ENCODE measurements at regions not wholly inside any gene's neighbourhood (a gene's known extent, or its start where the extent isn't known, plus 50 kb on each side); places are given as distances from the start of the nearest gene placed in this dataset.

GRCh38 chr6:4670824-4671409 lies 105.3 kb upstream of the CDYL start:
- DNase-seq (ENCODE audit: extremely low spot score, unreplicated experiment) = peak; percentile 17
- no peaks in the 10 kb centered on the region for H3K36me3 Mint-ChIP-seq (ENCODE audit: unreplicated experiment)
- H3K27me3 Mint-ChIP-seq (ENCODE audit: unreplicated experiment) = no peaks in the 10 kb centered on the region
- no peak for TF ChIP-seq CTCF (IDR thresholded peaks at IDR 0.05)
- H3K4me3 Mint-ChIP-seq (ENCODE audit: unreplicated experiment) = no peak overlapping the region
- H3K4me1 Mint-ChIP-seq (ENCODE audit: unreplicated experiment) = peaks cover 14% of the 10 kb centered on the region
- no peaks in the 10 kb centered on the region for H3K9me3 Mint-ChIP-seq (ENCODE audit: unreplicated experiment)
- H3K27ac Mint-ChIP-seq (ENCODE audit: unreplicated experiment) = no peak overlapping the region

- no peak overlapping the region for H3K27ac Mint-ChIP-seq (ENCODE audit: unreplicated experiment)
- no peaks in the 10 kb centered on the region for H3K27me3 Mint-ChIP-seq (ENCODE audit: unreplicated experiment)
- DNase-seq (ENCODE audit: extremely low spot score, unreplicated experiment) = peak; percentile 23
- no peak for TF ChIP-seq CTCF (IDR thresholded peaks at IDR 0.05)
- H3K4me1 Mint-ChIP-seq (ENCODE audit: unreplicated experiment) = peaks cover 14% of the 10 kb centered on the region
- H3K4me3 Mint-ChIP-seq (ENCODE audit: unreplicated experiment) = no peak overlapping the region
- H3K36me3 Mint-ChIP-seq (ENCODE audit: unreplicated experiment) = no peaks in the 10 kb centered on the region
- H3K9me3 Mint-ChIP-seq (ENCODE audit: unreplicated experiment) = no peaks in the 10 kb centered on the region
Observed at GRCh38 chr6:4670290-4670689, 105.9 kb upstream of the CDYL start.

DNA sequence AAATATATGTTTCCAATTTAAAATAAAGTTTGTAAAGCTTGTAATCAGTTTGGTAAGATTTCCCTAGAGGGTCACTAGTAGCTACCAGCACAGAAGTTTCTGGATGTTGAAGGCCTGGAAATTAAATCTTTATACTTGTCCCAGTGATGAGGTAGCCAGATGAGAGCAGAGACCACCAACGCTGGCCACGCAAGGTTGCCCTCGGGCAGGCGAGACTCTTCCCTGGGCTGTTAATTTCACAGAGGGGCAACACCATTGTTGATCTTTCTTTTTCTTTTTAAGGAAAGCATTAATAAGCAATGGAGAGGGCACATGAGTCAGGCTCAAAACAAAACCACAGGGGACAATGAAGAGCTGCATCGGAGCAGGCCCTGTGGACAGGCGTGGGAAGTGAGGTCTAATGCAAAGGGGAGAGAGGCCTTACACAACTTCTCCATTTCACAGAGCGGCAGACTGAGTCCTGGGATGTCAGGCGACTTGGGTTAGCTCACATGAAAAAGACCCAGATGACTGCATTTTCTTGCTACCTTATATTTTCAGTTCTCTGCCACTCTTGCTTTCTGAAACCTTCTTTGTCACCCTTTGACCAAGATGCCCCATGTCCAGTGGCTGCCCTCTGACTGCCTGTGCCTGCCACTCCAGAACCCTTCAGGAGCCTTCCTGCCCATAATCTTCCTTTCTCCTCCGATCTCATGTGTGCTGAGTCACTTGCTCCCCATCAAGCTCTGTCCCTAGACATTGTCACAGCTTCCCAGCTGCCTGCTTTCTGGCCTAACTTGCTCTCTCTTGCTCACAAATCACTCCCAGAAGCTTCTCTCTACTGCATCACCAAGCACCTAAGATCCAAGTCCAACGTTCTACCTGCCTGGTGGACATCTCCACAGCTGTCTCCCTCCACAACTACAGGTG lies 107.7 kb upstream of the CDYL start:
- no peak overlapping the region for H3K27ac Mint-ChIP-seq (ENCODE audit: unreplicated experiment)
- H3K4me3 Mint-ChIP-seq (ENCODE audit: unreplicated experiment) = no peak overlapping the region
- H3K9me3 Mint-ChIP-seq (ENCODE audit: unreplicated experiment) = no peaks in the 10 kb centered on the region
- no peaks in the 10 kb centered on the region for H3K27me3 Mint-ChIP-seq (ENCODE audit: unreplicated experiment)
- H3K4me1 Mint-ChIP-seq (ENCODE audit: unreplicated experiment) = peaks cover 14% of the 10 kb centered on the region
- TF ChIP-seq CTCF (IDR thresholded peaks at IDR 0.05) = no peak
- DNase-seq (ENCODE audit: extremely low spot score, unreplicated experiment) = peak; percentile 60
- no peaks in the 10 kb centered on the region for H3K36me3 Mint-ChIP-seq (ENCODE audit: unreplicated experiment)

GRCh38 chr6:4667591-4667990 lies 108.6 kb upstream of the CDYL start:
- H3K27ac Mint-ChIP-seq (ENCODE audit: unreplicated experiment) = no peak overlapping the region
- DNase-seq (ENCODE audit: extremely low spot score, unreplicated experiment) = peak; percentile 19
- no peak overlapping the region for H3K4me3 Mint-ChIP-seq (ENCODE audit: unreplicated experiment)
- no peak for TF ChIP-seq CTCF (IDR thresholded peaks at IDR 0.05)
- no peaks in the 10 kb centered on the region for H3K27me3 Mint-ChIP-seq (ENCODE audit: unreplicated experiment)
- H3K4me1 Mint-ChIP-seq (ENCODE audit: unreplicated experiment) = peaks cover 9% of the 10 kb centered on the region
- no peaks in the 10 kb centered on the region for H3K36me3 Mint-ChIP-seq (ENCODE audit: unreplicated experiment)
- no peaks in the 10 kb centered on the region for H3K9me3 Mint-ChIP-seq (ENCODE audit: unreplicated experiment)

DNA sequence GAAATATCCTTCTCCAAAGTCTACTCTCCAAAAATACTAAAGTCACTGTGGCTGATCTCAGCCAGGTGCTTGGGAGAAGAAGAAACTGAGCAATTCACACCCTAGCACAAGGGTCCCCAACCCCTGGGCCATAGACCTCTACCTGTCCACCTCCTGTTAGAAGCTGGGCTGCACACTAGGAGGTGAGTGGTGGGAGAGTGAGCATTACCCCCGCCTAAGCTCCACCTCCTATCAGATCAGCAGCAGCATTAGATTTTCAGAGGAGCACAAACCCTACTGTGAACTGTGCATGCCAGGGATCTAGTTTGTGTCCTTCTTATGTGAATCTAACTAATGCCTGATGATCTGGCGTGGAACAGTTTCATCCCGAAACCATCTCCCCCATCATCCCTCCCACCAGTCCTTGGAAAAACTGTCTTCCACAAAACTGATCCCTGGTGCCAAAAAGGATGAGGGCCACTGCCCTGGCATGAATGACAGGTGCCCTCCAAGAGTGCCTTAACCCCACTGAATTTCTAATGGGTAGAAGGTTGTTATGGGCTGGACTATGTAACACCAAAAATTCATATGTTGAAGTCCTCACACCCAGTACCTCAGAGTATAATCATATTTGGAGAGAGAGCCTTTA lies 109.2 kb upstream of the CDYL start:
- H3K27ac Mint-ChIP-seq (ENCODE audit: unreplicated experiment) = no peak overlapping the region

More for the DNA sequence above, 109.2 kb upstream of the CDYL start:
- no peaks in the 10 kb centered on the region for H3K27me3 Mint-ChIP-seq (ENCODE audit: unreplicated experiment)
- H3K9me3 Mint-ChIP-seq (ENCODE audit: unreplicated experiment) = no peaks in the 10 kb centered on the region
- no peak for TF ChIP-seq CTCF (IDR thresholded peaks at IDR 0.05)
- peaks cover 8% of the 10 kb centered on the region for H3K4me1 Mint-ChIP-seq (ENCODE audit: unreplicated experiment)
- peak; percentile 10 for DNase-seq (ENCODE audit: extremely low spot score, unreplicated experiment)
- H3K4me3 Mint-ChIP-seq (ENCODE audit: unreplicated experiment) = no peak overlapping the region
- H3K36me3 Mint-ChIP-seq (ENCODE audit: unreplicated experiment) = no peaks in the 10 kb centered on the region
